ENCODE measurements at regions not wholly inside any gene's neighbourhood (a gene's known extent, or its start where the extent isn't known, plus 50 kb on each side); places are given as distances from the start of the nearest gene placed in this dataset.
"Not testable (repeated sequence)": the region's sequence is repeated elsewhere in the genome, so short reads cannot be mapped to it uniquely, and the experiment has no call there.

- not testable (repeated sequence) for H3K4me1 ChIP-seq (ENCODE audit: low read length); H3K4me3 ChIP-seq (ENCODE audit: low read length); H4K20me1 ChIP-seq (ENCODE audit: insufficient read depth, low read length); H3K36me3 ChIP-seq (replicated peaks; ENCODE audit: low read depth, low read length); H2AFZ ChIP-seq (ENCODE audit: low read depth, low read length); H3K4me2 ChIP-seq (ENCODE audit: low read length); H3K79me2 ChIP-seq (ENCODE audit: low read length); H3K27ac ChIP-seq (ENCODE audit: low read length); H3K9ac ChIP-seq (ENCODE audit: low read length); H3K9me3 ChIP-seq (ENCODE audit: insufficient read depth, low read length); H3K27me3 ChIP-seq (ENCODE audit: low read depth, low read length)
These were observed 204.5 kb upstream of the ZNF469 start for GRCh38 chr16:88178251-88178650.

GRCh38 chr16:88178896-88179295 is 203.9 kb upstream of the ZNF469 start:
- H3K4me2 ChIP-seq (ENCODE audit: low read length); H2AFZ ChIP-seq (ENCODE audit: low read depth, low read length); H4K20me1 ChIP-seq (ENCODE audit: insufficient read depth, low read length); H3K4me3 ChIP-seq (ENCODE audit: low read length); H3K27me3 ChIP-seq (ENCODE audit: low read depth, low read length); H3K27ac ChIP-seq (ENCODE audit: low read length); H3K9ac ChIP-seq (ENCODE audit: low read length); H3K4me1 ChIP-seq (ENCODE audit: low read length); H3K36me3 ChIP-seq (replicated peaks; ENCODE audit: low read depth, low read length); H3K9me3 ChIP-seq (ENCODE audit: insufficient read depth, low read length); H3K79me2 ChIP-seq (ENCODE audit: low read length): not testable (repeated sequence)

- not testable (repeated sequence) for H3K4me3 ChIP-seq (ENCODE audit: low read length); H3K9ac ChIP-seq (ENCODE audit: low read length); H3K79me2 ChIP-seq (ENCODE audit: low read length); H3K36me3 ChIP-seq (replicated peaks; ENCODE audit: low read depth, low read length); H4K20me1 ChIP-seq (ENCODE audit: insufficient read depth, low read length); H3K27ac ChIP-seq (ENCODE audit: low read length); H2AFZ ChIP-seq (ENCODE audit: low read depth, low read length); H3K27me3 ChIP-seq (ENCODE audit: low read depth, low read length); H3K4me1 ChIP-seq (ENCODE audit: low read length); H3K9me3 ChIP-seq (ENCODE audit: insufficient read depth, low read length); H3K4me2 ChIP-seq (ENCODE audit: low read length)
These were observed 199.5 kb upstream of the ZNF469 start for GRCh38 chr16:88182967-88183881.

GRCh38 chr16:88184053-88184452 is 198.7 kb upstream of the ZNF469 start:
- H2AFZ ChIP-seq (ENCODE audit: low read depth, low read length); H3K4me1 ChIP-seq (ENCODE audit: low read length); H3K27me3 ChIP-seq (ENCODE audit: low read depth, low read length): not testable (repeated sequence)

GRCh38 chr16:88184566-88185355 is 198.0 kb upstream of the ZNF469 start:
- H3K27me3 ChIP-seq (ENCODE audit: low read depth, low read length); H3K9ac ChIP-seq (ENCODE audit: low read length); H4K20me1 ChIP-seq (ENCODE audit: insufficient read depth, low read length); H3K9me3 ChIP-seq (ENCODE audit: insufficient read depth, low read length); H2AFZ ChIP-seq (ENCODE audit: low read depth, low read length); H3K4me2 ChIP-seq (ENCODE audit: low read length); H3K4me3 ChIP-seq (ENCODE audit: low read length); H3K4me1 ChIP-seq (ENCODE audit: low read length); H3K36me3 ChIP-seq (replicated peaks; ENCODE audit: low read depth, low read length); H3K79me2 ChIP-seq (ENCODE audit: low read length); H3K27ac ChIP-seq (ENCODE audit: low read length): not testable (repeated sequence)

More at GRCh38 chr16:88184053-88184452, 198.7 kb upstream of the ZNF469 start:
- H3K36me3 ChIP-seq (replicated peaks; ENCODE audit: low read depth, low read length); H3K27ac ChIP-seq (ENCODE audit: low read length); H3K9ac ChIP-seq (ENCODE audit: low read length); H3K4me2 ChIP-seq (ENCODE audit: low read length); H3K9me3 ChIP-seq (ENCODE audit: insufficient read depth, low read length); H4K20me1 ChIP-seq (ENCODE audit: insufficient read depth, low read length); H3K79me2 ChIP-seq (ENCODE audit: low read length); H3K4me3 ChIP-seq (ENCODE audit: low read length): not testable (repeated sequence)

- H3K27me3 ChIP-seq (ENCODE audit: low read depth, low read length); H3K79me2 ChIP-seq (ENCODE audit: low read length); H3K4me1 ChIP-seq (ENCODE audit: low read length); H3K36me3 ChIP-seq (replicated peaks; ENCODE audit: low read depth, low read length); H4K20me1 ChIP-seq (ENCODE audit: insufficient read depth, low read length); H3K4me2 ChIP-seq (ENCODE audit: low read length); H3K9ac ChIP-seq (ENCODE audit: low read length); H3K9me3 ChIP-seq (ENCODE audit: insufficient read depth, low read length); H2AFZ ChIP-seq (ENCODE audit: low read depth, low read length); H3K27ac ChIP-seq (ENCODE audit: low read length); H3K4me3 ChIP-seq (ENCODE audit: low read length): not testable (repeated sequence)
These were observed 197.4 kb upstream of the ZNF469 start for GRCh38 chr16:88185406-88185805.

- H3K9ac ChIP-seq (ENCODE audit: low read length); H3K27ac ChIP-seq (ENCODE audit: low read length); H3K4me2 ChIP-seq (ENCODE audit: low read length); H2AFZ ChIP-seq (ENCODE audit: low read depth, low read length); H3K36me3 ChIP-seq (replicated peaks; ENCODE audit: low read depth, low read length); H3K4me1 ChIP-seq (ENCODE audit: low read length); H3K79me2 ChIP-seq (ENCODE audit: low read length); H3K27me3 ChIP-seq (ENCODE audit: low read depth, low read length); H4K20me1 ChIP-seq (ENCODE audit: insufficient read depth, low read length); H3K4me3 ChIP-seq (ENCODE audit: low read length); H3K9me3 ChIP-seq (ENCODE audit: insufficient read depth, low read length): not testable (repeated sequence)
These were observed 196.5 kb upstream of the ZNF469 start for GRCh38 chr16:88185976-88186888.

GRCh38 chr16:88186889-88187870 is 195.6 kb upstream of the ZNF469 start:
- not testable (repeated sequence) for H3K4me2 ChIP-seq (ENCODE audit: low read length); H3K36me3 ChIP-seq (replicated peaks; ENCODE audit: low read depth, low read length); H4K20me1 ChIP-seq (ENCODE audit: insufficient read depth, low read length); H3K4me1 ChIP-seq (ENCODE audit: low read length); H3K4me3 ChIP-seq (ENCODE audit: low read length); H3K9ac ChIP-seq (ENCODE audit: low read length); H3K79me2 ChIP-seq (ENCODE audit: low read length); H2AFZ ChIP-seq (ENCODE audit: low read depth, low read length); H3K9me3 ChIP-seq (ENCODE audit: insufficient read depth, low read length); H3K27ac ChIP-seq (ENCODE audit: low read length); H3K27me3 ChIP-seq (ENCODE audit: low read depth, low read length)
